ENCODE measurements at regions not wholly inside any gene's neighbourhood (a gene's known extent, or its start where the extent isn't known, plus 50 kb on each side); places are given as distances from the start of the nearest gene placed in this dataset.

- H3K27me3 ChIP-seq (replicated peaks in 1 of 4; ENCODE audit: control extremely low read depth in 1 of 4, control insufficient read depth in 3 of 4, insufficient read depth in 4 of 4, low read length in 3 of 4), result no peaks in the 10 kb centered on the region
- Mint-ChIP-seq H3K9me3 (ENCODE audit: insufficient read depth) (no peaks in the 10 kb centered on the region), H3K27ac (no peak overlapping the region), H3K4me1 (no peaks in the 10 kb centered on the region), H3K4me3 (no peak overlapping the region), H3K27me3 (no peaks in the 10 kb centered on the region)
- ChIA-PET CTCF (interaction anchor here (1.3 kb wide), 1 partner anchor 105 kb away, joined by 4 read pairs; no protein-coding TSS in a partner anchor), POLR2A (no interaction called here)
- no peaks in the 10 kb centered on the region for H3K9me3 ChIP-seq (ENCODE audit: control extremely low read depth in 1 of 3, control insufficient read depth in 2 of 3, insufficient read depth in 1 of 3, low read length in 2 of 3)
- intact Hi-C loops (cut with micrococcal nuclease), result loop anchor here (10.0 kb wide), 2 partner anchors 95 to 105 kb away; no protein-coding TSS in a partner anchor
- H3K4me2 ChIP-seq (replicated peaks; ENCODE audit: low read depth, low read length, poor library complexity, severe bottlenecking), result no peak overlapping the region
- H4K20me1 ChIP-seq (ENCODE audit: control insufficient read depth, insufficient read depth, low read length, poor library complexity, severe bottlenecking), result no peaks in the 10 kb centered on the region
- no peaks in the 10 kb centered on the region for H3K4me1 ChIP-seq (ENCODE audit: control insufficient read depth in 2 of 2, insufficient read depth in 2 of 2, low read length in 2 of 2)
- H3K4me3 ChIP-seq (ENCODE audit: control extremely low read depth in 1 of 5, extremely low read depth in 1 of 5, insufficient read depth in 1 of 5, low read depth in 2 of 5, low read length in 4 of 5), result no peak overlapping the region
- DNase-seq (no peak), ATAC-seq (ENCODE audit: low read depth) (no peak)
- TF ChIP-seq EZH2 (IDR thresholded peaks at IDR 0.05; ENCODE audit: borderline replicate concordance, insufficient read depth, low read depth, low read length, poor library complexity, severe bottlenecking), result no peak
- peaks cover 5 to 11% of the 10 kb centered on the region in 2 experiments for H3K36me3 ChIP-seq (replicated peaks in 1 of 2; ENCODE audit: control extremely low read depth in 1 of 2, control insufficient read depth in 1 of 2, extremely low read depth in 1 of 2, insufficient read depth in 2 of 2, low read length in 1 of 2)
- no peaks in the 10 kb centered on the region for H3K79me2 ChIP-seq (ENCODE audit: control insufficient read depth, insufficient read depth, low read length)
- H3K27ac ChIP-seq (ENCODE audit: low read length in 2 of 2), result no peak overlapping the region
- no peak overlapping the region for H3K9ac ChIP-seq (ENCODE audit: low read length)
- 97% methylated on average over 2 of the region's 2 CpGs for WGBS (ENCODE audit: insufficient coverage)
- no peak overlapping the region for H2AFZ ChIP-seq (ENCODE audit: insufficient read depth, low read depth, low read length, poor library complexity, severe bottlenecking)
Observed at GRCh38 chr7:22949944-22950343, 64.0 kb downstream of the HYCC1 start.

- Mint-ChIP-seq H3K27me3 (no peaks in the 10 kb centered on the region), H3K9me3 (ENCODE audit: insufficient read depth) (no peaks in the 10 kb centered on the region), H3K4me3 (no peak overlapping the region), H3K4me1 (no peaks in the 10 kb centered on the region), H3K27ac (no peak overlapping the region)
- Histone ChIP-seq H3K4me2 (replicated peaks; ENCODE audit: low read depth, low read length, poor library complexity, severe bottlenecking) (no peak overlapping the region), H3K4me1 (ENCODE audit: control insufficient read depth in 2 of 2, insufficient read depth in 2 of 2, low read length in 2 of 2) (no peaks in the 10 kb centered on the region), H3K36me3 (replicated peaks in 1 of 2; ENCODE audit: control extremely low read depth in 1 of 2, control insufficient read depth in 1 of 2, extremely low read depth in 1 of 2, insufficient read depth in 2 of 2, low read length in 1 of 2) (peaks cover 9 to 14% of the 10 kb centered on the region in 2 experiments), H3K27me3 (replicated peaks in 1 of 4; ENCODE audit: control extremely low read depth in 1 of 4, control insufficient read depth in 3 of 4, insufficient read depth in 4 of 4, low read length in 3 of 4) (no peaks in the 10 kb centered on the region), H3K9me3 (ENCODE audit: control extremely low read depth in 1 of 3, control insufficient read depth in 2 of 3, insufficient read depth in 1 of 3, low read length in 2 of 3) (no peaks in the 10 kb centered on the region), H4K20me1 (ENCODE audit: control insufficient read depth, insufficient read depth, low read length, poor library complexity, severe bottlenecking) (no peaks in the 10 kb centered on the region), H3K79me2 (ENCODE audit: control insufficient read depth, insufficient read depth, low read length) (no peaks in the 10 kb centered on the region), H3K9ac (ENCODE audit: low read length) (no peak overlapping the region), H3K4me3 (ENCODE audit: control extremely low read depth in 1 of 5, extremely low read depth in 1 of 5, insufficient read depth in 1 of 5, low read depth in 2 of 5, low read length in 4 of 5) (no peak overlapping the region), H3K27ac (ENCODE audit: low read length in 2 of 2) (no peak overlapping the region), H2AFZ (ENCODE audit: insufficient read depth, low read depth, low read length, poor library complexity, severe bottlenecking) (no peak overlapping the region)
- DNase-seq (no peak), ATAC-seq (ENCODE audit: low read depth) (no peak)
- ChIA-PET CTCF (interaction anchor here (0.7 kb wide), 1 partner anchor 1675 kb away, joined by 3 read pairs; no protein-coding TSS in a partner anchor), POLR2A (no interaction called here)
- intact Hi-C loops (cut with micrococcal nuclease), result no loop called here
- TF ChIP-seq CTCF (IDR thresholded peaks at IDR 0.05) (no peak), EZH2 (IDR thresholded peaks at IDR 0.05; ENCODE audit: borderline replicate concordance, insufficient read depth, low read depth, low read length, poor library complexity, severe bottlenecking) (no peak)
- WGBS (ENCODE audit: insufficient coverage), result no CpG with 5 or more reads among the region's 3 CpGs
Observed at GRCh38 chr7:22949221-22949620, 64.7 kb downstream of the HYCC1 start.

Data from B cell (primary cell).